ENCODE measurements at regions not wholly inside any gene's neighbourhood (a gene's known extent, or its start where the extent isn't known, plus 50 kb on each side); places are given as distances from the start of the nearest gene placed in this dataset.

GRCh38 chr14:87082917-87083316 lies 910.1 kb downstream of the GALC start:
- no peak for TF ChIP-seq CTCF (IDR thresholded peaks at IDR 0.05; ENCODE audit: poor library complexity, severe bottlenecking)
- TF ChIP-seq SMC3 (conservative IDR thresholded peaks at IDR 0.05; ENCODE audit: poor library complexity): no peak
